ENCODE measurements at regions not wholly inside any gene's neighbourhood (a gene's known extent, or its start where the extent isn't known, plus 50 kb on each side); places are given as distances from the start of the nearest gene placed in this dataset.

DNA sequence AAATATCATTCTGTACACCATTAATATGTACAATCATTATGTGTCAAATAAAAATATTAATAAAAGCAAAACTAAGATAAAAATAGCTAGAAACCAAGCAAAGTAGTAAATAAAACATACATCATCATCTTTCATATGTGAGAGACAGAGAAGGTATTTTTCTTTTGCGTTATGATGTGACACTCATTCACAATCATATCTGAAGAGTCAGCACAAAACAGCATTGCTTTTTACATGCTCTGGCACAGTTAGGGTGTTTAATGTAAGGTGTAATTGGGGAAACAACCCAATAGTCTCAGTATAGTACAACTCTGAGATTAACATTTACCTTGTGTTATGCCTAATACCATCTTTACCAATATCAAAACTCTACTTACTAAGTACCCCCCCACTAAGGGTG, 376.6 kb downstream of the TMA16 start:
- TF ChIP-seq EP300 (IDR thresholded peaks at IDR 0.05) (no peak), POLR2AphosphoS5 (IDR thresholded peaks at IDR 0.05) (no peak)

Data from stomach (tissue), 4 donors.